ENCODE measurements at regions not wholly inside any gene's neighbourhood (a gene's known extent, or its start where the extent isn't known, plus 50 kb on each side); places are given as distances from the start of the nearest gene placed in this dataset.
"Not testable (repeated sequence)": the region's sequence is repeated elsewhere in the genome, so short reads cannot be mapped to it uniquely, and the experiment has no call there.

GRCh38 chr5:93359296-93359959 is 221.6 kb downstream of the NR2F1-AS1 start:
- DNase-seq: no peak

- DNase-seq: no peak
Observed at GRCh38 chr5:93358176-93358575, 222.8 kb downstream of the NR2F1-AS1 start.

GRCh38 chr5:93357686-93358085 is 223.3 kb downstream of the NR2F1-AS1 start:
- no peak for DNase-seq

GRCh38 chr5:93355691-93356090 is 225.3 kb downstream of the NR2F1-AS1 start:
- no peak for DNase-seq

GRCh38 chr5:93352186-93352585 is 228.8 kb downstream of the NR2F1-AS1 start:
- no peak for DNase-seq

DNA sequence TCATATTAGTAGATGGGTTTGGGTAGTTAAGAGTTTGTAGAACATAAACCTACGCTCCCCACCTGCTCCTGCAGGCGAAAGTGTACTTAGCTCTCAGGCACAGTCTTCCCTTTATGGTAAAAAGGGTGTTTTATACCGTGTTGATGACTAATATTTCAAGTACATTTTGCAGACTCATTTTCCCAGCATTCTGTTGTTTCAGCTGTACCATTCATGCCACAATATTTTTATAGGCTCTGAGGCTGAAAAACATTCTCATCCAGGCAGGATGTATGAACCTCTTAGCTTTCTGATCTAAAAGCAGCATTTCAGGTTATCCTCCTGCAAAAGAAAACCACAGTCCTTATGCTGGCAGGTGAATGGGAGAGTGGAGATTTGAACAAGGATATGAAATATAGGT is 231.4 kb downstream of the NR2F1-AS1 start:
- no peak for DNase-seq

- no peak for DNase-seq
Observed at GRCh38 chr5:93348231-93348630, 232.8 kb downstream of the NR2F1-AS1 start.

- DNase-seq: not testable (repeated sequence)
Observed at GRCh38 chr5:93346850-93347249, 234.2 kb downstream of the NR2F1-AS1 start.

DNA sequence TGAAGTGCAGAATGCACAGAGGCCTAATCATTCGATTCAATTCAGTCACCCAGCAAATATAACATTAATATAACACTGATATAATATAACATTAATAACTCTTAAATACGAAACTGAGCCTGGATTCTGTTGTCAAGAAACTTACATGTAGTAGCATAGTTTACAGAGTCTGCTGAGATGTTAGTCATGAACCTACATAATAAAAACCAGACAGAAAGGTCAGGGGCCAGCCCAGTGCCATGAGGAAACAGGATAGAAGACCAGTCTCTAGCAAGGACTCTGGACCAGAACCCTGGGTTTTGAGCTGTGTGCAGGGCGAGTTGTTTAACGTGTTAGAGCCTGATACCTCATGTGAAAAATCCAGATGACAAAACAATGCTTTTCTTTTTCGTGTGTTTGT is 234.7 kb downstream of the NR2F1-AS1 start:
- DNase-seq: no peak

DNA sequence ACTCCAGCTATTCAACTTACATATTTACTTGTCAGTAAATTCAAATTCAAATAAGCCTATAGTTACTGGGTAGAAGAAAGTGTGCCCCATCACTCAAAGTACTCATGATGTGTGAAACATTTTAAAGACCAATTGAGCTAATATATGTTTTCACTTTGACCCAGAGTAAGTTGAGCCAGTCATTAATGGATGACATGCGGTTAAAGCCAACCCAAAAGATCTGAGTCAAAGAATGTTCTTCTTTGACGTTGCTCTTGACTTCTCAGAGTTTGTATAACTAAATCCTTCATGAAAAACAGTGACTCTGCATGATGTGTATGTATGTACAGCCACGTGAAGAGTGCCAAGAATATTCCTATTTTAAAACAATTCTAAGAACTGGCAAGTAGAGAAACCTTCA is 237.4 kb downstream of the NR2F1-AS1 start:
- DNase-seq: no peak

- DNase-seq: no peak
Observed at GRCh38 chr5:93342563-93343061, 238.4 kb downstream of the NR2F1-AS1 start.

GRCh38 chr5:93340881-93341280 is 240.1 kb downstream of the NR2F1-AS1 start:
- DNase-seq: no peak

GRCh38 chr5:93337138-93337537 is 243.9 kb downstream of the NR2F1-AS1 start:
- DNase-seq: no peak

DNA sequence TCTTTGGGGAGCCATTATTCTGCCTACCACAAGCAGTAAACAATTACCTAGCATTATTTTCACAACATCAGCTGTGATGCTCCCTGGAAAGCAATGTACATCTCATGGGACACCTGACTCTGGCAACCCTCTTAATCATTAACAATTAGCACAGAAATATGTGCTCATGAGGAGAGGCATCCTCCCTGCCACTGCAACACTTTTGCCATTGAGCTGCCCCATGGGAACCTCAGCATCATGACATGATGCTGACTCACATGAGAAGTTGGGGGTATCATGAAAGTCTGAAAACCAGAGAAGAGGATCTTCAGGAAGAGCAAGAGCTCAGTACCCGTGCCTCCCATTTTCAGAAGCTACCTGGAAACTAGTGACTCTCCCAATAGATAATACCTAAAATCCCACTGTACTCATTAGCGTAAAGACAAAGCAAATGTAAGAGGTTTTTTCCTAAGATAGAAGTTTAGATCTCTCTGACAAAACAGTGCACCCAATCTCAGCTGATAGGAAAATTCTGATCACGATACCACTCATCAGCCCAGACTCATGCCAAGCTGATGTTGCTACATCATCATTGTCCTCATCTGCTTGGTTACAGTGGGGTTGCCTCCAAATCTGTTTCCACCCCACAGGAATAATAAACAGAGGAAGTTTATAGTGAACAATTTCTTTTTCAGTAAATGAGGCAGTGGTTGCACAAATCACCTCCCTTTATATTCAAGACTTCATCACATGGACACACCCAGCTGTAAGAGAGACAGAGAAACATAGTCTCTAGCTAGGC is 244.5 kb downstream of the NR2F1-AS1 start:
- DNase-seq: no peak

GRCh38 chr5:93331863-93332262 is 249.2 kb downstream of the NR2F1-AS1 start:
- no peak for DNase-seq

DNA sequence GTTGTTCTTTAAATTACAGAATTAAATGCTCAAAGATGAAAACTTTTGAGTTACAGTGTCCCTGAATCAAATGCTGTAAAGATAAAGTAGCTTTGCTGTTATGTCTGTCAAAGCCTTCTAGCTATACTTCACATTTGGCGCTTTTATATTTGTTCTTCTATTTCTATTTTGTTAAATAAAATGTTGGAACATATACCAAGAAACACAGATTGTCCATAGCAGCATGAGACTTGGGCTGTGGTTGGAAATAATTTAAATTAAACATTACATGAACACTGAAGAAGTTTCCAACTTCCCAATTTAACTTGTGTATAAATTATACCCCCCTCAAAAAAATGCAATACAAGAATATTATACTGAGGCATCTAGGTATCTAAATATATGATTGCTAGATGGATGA is 249.8 kb downstream of the NR2F1-AS1 start:
- no peak for DNase-seq

DNA sequence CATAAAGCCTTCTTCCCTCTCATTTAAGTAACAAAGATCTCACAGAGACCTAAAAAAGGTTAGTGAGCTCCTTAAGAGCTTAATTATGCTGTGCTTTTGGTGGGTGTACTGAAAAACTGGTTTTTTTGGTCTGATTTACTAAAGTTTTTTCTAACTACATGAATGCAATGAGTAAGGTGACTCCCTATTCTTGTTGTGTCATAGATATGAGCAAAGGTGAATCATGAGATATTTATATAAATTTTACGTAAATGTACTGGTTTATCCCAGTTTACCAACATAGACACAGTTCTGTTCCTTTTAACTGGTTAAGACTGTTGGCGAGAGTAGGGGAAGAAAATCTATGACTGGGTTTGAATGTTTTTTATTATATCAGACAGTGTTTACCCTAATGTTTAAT is 250.5 kb downstream of the NR2F1-AS1 start:
- no peak for DNase-seq

GRCh38 chr5:93329756-93330155 is 251.3 kb downstream of the NR2F1-AS1 start:
- no peak for DNase-seq

GRCh38 chr5:93328833-93329232 is 252.2 kb downstream of the NR2F1-AS1 start:
- DNase-seq: no peak

DNA sequence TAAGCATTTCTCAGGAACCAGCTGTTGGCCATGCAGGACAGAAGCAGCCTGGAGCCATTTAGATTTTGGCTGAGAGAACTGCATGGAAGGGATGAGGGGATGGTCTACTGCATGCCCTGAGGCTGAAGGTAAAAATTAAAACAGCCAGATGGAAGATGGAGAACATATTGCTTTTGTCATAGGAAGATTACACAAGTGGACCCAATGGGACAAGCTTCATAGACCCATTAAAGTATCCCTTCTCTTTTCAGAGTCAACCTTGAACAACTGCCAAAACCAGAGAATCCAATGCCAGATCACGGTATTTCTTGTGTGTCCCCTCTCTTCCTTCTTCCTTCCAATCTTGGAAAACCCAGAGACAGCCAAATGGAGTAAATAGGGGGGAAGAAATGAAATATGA is 253.4 kb downstream of the NR2F1-AS1 start:
- no peak for DNase-seq

- DNase-seq: no peak
Observed at GRCh38 chr5:93325946-93326345, 255.1 kb downstream of the NR2F1-AS1 start.

GRCh38 chr5:93322974-93323860 is 257.8 kb downstream of the NR2F1-AS1 start:
- no peak for DNase-seq

GRCh38 chr5:93320920-93321445 is 260.0 kb downstream of the NR2F1-AS1 start:
- no peak for DNase-seq

Measured in MV-4-11 (cell line).